AG09309 (cell line): ENCODE measurements at regions not wholly inside any gene's neighbourhood (a gene's known extent, or its start where the extent isn't known, plus 50 kb on each side); places are given as distances from the start of the nearest gene placed in this dataset.

Experiments used
- DNase-seq: peaks from one replicate; pipeline ENCODE4 v3.0.0-alpha.2; 2010; ENCODE audit warnings: low read depth
- H3K4me3 ChIP-seq: 2 replicates; pipeline ENCODE4 v1.5.1; 2011; ENCODE audit warnings: mild to moderate bottlenecking, low read depth, low read length, moderate library complexity; ENCODE audit not compliant: control insufficient read depth
- CTCF ChIP-seq: IDR thresholded peaks from 2 replicates; pipeline ENCODE4 v1.5.1; 2011; ENCODE audit warnings: mild to moderate bottlenecking, low read depth, low read length, inconsistent platforms; ENCODE audit not compliant: insufficient read depth, control insufficient read depth; ENCODE audit errors: missing control alignments

- no peak overlapping the region for H3K4me3 ChIP-seq
- DNase-seq: no peak
- TF ChIP-seq CTCF: no peak
Measured at GRCh38 chrX:110954428-110955100, 141.4 kb upstream of the PAK3 start.

- H3K4me3 ChIP-seq: no peak overlapping the region
- DNase-seq: no peak
- TF ChIP-seq CTCF: no peak
Measured at GRCh38 chrX:110951472-110952269, 144.3 kb upstream of the PAK3 start.

GRCh38 chrX:110944751-110945675, 149.4 kb upstream of the CHRDL1 start:
- no peak for TF ChIP-seq CTCF
- no peak for DNase-seq

GRCh38 chrX:110944311-110944750, 148.7 kb upstream of the CHRDL1 start:
- DNase-seq: no peak
- TF ChIP-seq CTCF: no peak
- H3K4me3 ChIP-seq: no peak overlapping the region

More at GRCh38 chrX:110944751-110945675, 149.4 kb upstream of the CHRDL1 start:
- no peak overlapping the region for H3K4me3 ChIP-seq

GRCh38 chrX:110941906-110942305, 146.3 kb upstream of the CHRDL1 start:
- TF ChIP-seq CTCF: no peak
- no peak for DNase-seq

GRCh38 chrX:110938977-110939732, 143.5 kb upstream of the CHRDL1 start:
- no peak for TF ChIP-seq CTCF
- DNase-seq: no peak
- no peak overlapping the region for H3K4me3 ChIP-seq

More at GRCh38 chrX:110941906-110942305, 146.3 kb upstream of the CHRDL1 start:
- H3K4me3 ChIP-seq: no peak overlapping the region
